ENCODE measurements at regions not wholly inside any gene's neighbourhood (a gene's known extent, or its start where the extent isn't known, plus 50 kb on each side); places are given as distances from the start of the nearest gene placed in this dataset.

- TF ChIP-seq CTCF (IDR thresholded peaks at IDR 0.05; ENCODE audit: low read length) = no peak
- no peak for TF ChIP-seq EZH2phosphoT487 (IDR thresholded peaks at IDR 0.05; ENCODE audit: low read length)
Measured at GRCh38 chr5:76021936-76022584, 61.1 kb upstream of the SV2C start.
